GM19468 (cell line): ENCODE measurements at regions not wholly inside any gene's neighbourhood (a gene's known extent, or its start where the extent isn't known, plus 50 kb on each side); places are given as distances from the start of the nearest gene placed in this dataset.

Experiments
- ATAC-seq: cut with Tn5 transposase; IDR thresholded peaks from one replicate; pipeline ENCODE4 v1.9.1; 2021; ENCODE audit warnings: mild to moderate bottlenecking, moderate library complexity, moderate number of reproducible peaks; ENCODE audit not compliant: unreplicated experiment; ENCODE audit errors: extremely low read depth

- ATAC-seq: no peak
Measured at GRCh38 chr2:215487002-215487372, 51.1 kb upstream of the FN1 start.

GRCh38 chr2:215486291-215487001 is 50.6 kb upstream of the FN1 start:
- ATAC-seq: no peak
